ENCODE measurements at regions not wholly inside any gene's neighbourhood (a gene's known extent, or its start where the extent isn't known, plus 50 kb on each side); places are given as distances from the start of the nearest gene placed in this dataset.
"Not testable (repeated sequence)": the region's sequence is repeated elsewhere in the genome, so short reads cannot be mapped to it uniquely, and the experiment has no call there.

GRCh38 chr5:50550267-50550666, 109.2 kb upstream of the EMB start:
- ATAC-seq (ENCODE audit: insufficient number of reproducible peaks, low FRiP score, low read depth) = no peak
- H3K4me1 ChIP-seq (ENCODE audit: control insufficient read depth in 1 of 2, low read depth in 2 of 2) = no peaks in the 10 kb centered on the region

GRCh38 chr5:50550993-50551392, 109.9 kb upstream of the EMB start:
- no peaks in the 10 kb centered on the region for H3K4me1 ChIP-seq (ENCODE audit: control insufficient read depth in 1 of 2, low read depth in 2 of 2)
- H3K27ac ChIP-seq = no peak overlapping the region
- DNase-seq (ENCODE audit: low spot score) (no peak), ATAC-seq (ENCODE audit: insufficient number of reproducible peaks, low FRiP score, low read depth) (no peak)
- H3K9me3 ChIP-seq = no peaks in the 10 kb centered on the region
- no peaks in the 10 kb centered on the region for H3K27me3 ChIP-seq (replicated peaks; ENCODE audit: insufficient read depth)
- H3K4me3 ChIP-seq = no peak overlapping the region
- TF ChIP-seq, protein P1, sequence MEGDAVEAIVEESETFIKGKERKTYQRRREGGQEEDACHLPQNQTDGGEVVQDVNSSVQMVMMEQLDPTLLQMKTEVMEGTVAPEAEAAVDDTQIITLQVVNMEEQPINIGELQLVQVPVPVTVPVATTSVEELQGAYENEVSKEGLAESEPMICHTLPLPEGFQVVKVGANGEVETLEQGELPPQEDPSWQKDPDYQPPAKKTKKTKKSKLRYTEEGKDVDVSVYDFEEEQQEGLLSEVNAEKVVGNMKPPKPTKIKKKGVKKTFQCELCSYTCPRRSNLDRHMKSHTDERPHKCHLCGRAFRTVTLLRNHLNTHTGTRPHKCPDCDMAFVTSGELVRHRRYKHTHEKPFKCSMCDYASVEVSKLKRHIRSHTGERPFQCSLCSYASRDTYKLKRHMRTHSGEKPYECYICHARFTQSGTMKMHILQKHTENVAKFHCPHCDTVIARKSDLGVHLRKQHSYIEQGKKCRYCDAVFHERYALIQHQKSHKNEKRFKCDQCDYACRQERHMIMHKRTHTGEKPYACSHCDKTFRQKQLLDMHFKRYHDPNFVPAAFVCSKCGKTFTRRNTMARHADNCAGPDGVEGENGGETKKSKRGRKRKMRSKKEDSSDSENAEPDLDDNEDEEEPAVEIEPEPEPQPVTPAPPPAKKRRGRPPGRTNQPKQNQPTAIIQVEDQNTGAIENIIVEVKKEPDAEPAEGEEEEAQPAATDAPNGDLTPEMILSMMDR (IDR thresholded peaks at IDR 0.05) = no peak
- no peaks in the 10 kb centered on the region for H3K36me3 ChIP-seq

More at GRCh38 chr5:50550267-50550666, 109.2 kb upstream of the EMB start:
- H3K27ac ChIP-seq = no peak overlapping the region
- no peaks in the 10 kb centered on the region for H3K36me3 ChIP-seq
- TF ChIP-seq, protein P1 (IDR thresholded peaks at IDR 0.05) = no peak
- H3K9me3 ChIP-seq = no peaks in the 10 kb centered on the region
- no peak for DNase-seq (ENCODE audit: low spot score)
- H3K4me3 ChIP-seq = no peak overlapping the region
- H3K27me3 ChIP-seq (replicated peaks; ENCODE audit: insufficient read depth) = no peaks in the 10 kb centered on the region

DNA sequence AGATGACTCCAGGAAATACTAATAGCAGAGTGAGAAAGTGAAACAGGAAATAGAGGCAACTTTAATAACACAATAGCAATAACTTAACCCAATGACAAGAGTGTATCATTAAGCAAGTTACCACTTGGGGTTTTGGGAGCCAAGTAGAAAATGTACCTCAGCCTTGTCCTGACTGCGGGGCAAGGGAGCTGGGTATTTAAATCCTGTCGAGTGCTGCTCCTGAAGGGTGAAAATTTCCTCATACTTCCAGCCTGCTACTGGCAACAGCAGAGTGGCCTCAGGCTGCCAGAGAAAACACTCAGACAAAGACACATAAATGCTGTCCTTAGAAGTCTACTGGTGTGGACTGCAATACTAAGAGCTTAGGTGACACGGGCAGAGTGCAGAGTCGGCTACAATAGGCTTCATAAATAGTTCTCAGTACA, 112.5 kb upstream of the EMB start:
- TF ChIP-seq, protein P1 (IDR thresholded peaks at IDR 0.05) = no peak
- no peak for ATAC-seq (ENCODE audit: insufficient number of reproducible peaks, low FRiP score, low read depth)
- Histone ChIP-seq H3K4me1 (ENCODE audit: control insufficient read depth in 1 of 2, low read depth in 2 of 2) (no peaks in the 10 kb centered on the region), H3K27me3 (replicated peaks; ENCODE audit: insufficient read depth) (no peaks in the 10 kb centered on the region), H3K4me3 (peak overlapping the region; percentile 32), H3K9me3 (no peaks in the 10 kb centered on the region), H3K36me3 (no peaks in the 10 kb centered on the region), H3K27ac (no peak overlapping the region)
- no peak for DNase-seq (ENCODE audit: low spot score)

- H3K27ac ChIP-seq; H3K36me3 ChIP-seq; DNase-seq (ENCODE audit: low spot score); H3K27me3 ChIP-seq (replicated peaks; ENCODE audit: insufficient read depth); H3K4me3 ChIP-seq; H3K9me3 ChIP-seq; ATAC-seq (ENCODE audit: insufficient number of reproducible peaks, low FRiP score, low read depth); H3K4me1 ChIP-seq (ENCODE audit: control insufficient read depth in 1 of 2, low read depth in 2 of 2): not testable (repeated sequence)
These were observed 107.8 kb upstream of the PARP8 start for GRCh38 chr5:50558640-50559039.

DNA sequence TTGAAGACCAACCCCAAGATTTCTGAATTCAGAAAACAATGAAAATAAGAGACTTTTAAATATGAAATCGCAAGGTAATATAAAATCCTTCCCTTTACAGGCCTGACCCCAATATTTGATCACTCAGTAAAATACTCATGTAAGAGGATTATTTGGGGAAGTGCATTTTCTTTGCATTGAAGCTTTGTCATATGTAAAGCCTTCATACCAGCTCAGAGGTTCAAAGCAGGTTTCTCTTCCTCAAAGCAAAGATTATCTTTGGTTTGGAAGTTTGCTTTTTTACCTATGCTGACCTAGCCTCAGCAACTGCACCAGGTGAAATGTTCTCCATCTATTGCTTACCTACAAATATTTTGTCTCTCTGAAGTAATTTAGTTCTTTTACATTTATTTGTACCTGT, 106.5 kb upstream of the PARP8 start:
- TF ChIP-seq, protein P1 (IDR thresholded peaks at IDR 0.05) = no peak

DNA sequence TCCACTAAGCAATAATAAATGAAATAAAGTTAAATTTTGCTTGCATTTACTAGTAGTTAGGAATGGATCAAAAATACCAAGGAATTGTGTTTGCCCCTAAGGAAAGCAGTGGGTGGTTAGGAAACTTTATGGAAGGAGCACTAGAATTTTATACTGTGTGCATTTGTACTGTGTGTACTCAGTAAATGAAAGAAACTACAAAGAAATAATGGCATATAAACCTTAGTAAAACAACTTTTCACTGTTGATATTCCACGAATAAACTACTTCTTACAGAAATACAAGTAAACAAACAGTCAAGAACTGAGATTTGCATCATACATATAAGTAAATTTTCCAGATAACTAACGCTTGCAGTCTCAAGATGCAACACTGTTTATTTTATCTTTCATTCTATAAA, 103.7 kb upstream of the PARP8 start:
- Histone ChIP-seq H3K36me3 (no peaks in the 10 kb centered on the region), H3K4me1 (ENCODE audit: control insufficient read depth in 1 of 2, low read depth in 2 of 2) (no peaks in the 10 kb centered on the region), H3K27me3 (replicated peaks; ENCODE audit: insufficient read depth) (no peaks in the 10 kb centered on the region), H3K9me3 (no peaks in the 10 kb centered on the region), H3K27ac (no peak overlapping the region), H3K4me3 (no peak overlapping the region)
- ATAC-seq (ENCODE audit: insufficient number of reproducible peaks, low FRiP score, low read depth) = no peak
- no peak for DNase-seq (ENCODE audit: low spot score)
- TF ChIP-seq, protein P1 (IDR thresholded peaks at IDR 0.05) = no peak

More for the DNA sequence above, 106.5 kb upstream of the PARP8 start:
- Histone ChIP-seq H3K4me1 (ENCODE audit: control insufficient read depth in 1 of 2, low read depth in 2 of 2) (no peaks in the 10 kb centered on the region), H3K9me3 (no peaks in the 10 kb centered on the region), H3K27me3 (replicated peaks; ENCODE audit: insufficient read depth) (no peaks in the 10 kb centered on the region), H3K27ac (no peak overlapping the region), H3K36me3 (no peaks in the 10 kb centered on the region), H3K4me3 (no peak overlapping the region)
- no peak for ATAC-seq (ENCODE audit: insufficient number of reproducible peaks, low FRiP score, low read depth)
- DNase-seq (ENCODE audit: low spot score) = no peak
